Glomerular endothelial cell (primary cell): ENCODE measurements at regions not wholly inside any gene's neighbourhood (a gene's known extent, or its start where the extent isn't known, plus 50 kb on each side); places are given as distances from the start of the nearest gene placed in this dataset.

Experiments
- DNase-seq: peaks from one replicate; pipeline ENCODE4 v3.0.0-alpha.2; 2011; ENCODE audit warnings: low read depth, low spot score; ENCODE audit errors: extremely low read depth

DNA sequence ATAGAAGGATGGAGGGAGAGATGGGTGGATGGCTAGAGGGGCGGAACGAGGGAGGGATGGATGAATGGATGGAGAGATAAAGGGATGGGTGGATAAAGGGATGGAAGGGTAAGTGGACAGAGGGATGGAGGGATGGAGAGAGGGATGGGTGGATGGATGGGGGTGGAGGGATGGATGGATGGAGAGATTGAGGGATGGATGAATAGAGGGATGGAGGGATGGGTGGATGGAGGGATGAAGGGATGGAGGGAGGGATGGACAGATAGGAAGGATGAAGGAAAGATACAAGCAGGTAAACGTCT, 313.3 kb downstream of the UACA start:
- no peak for DNase-seq

DNA sequence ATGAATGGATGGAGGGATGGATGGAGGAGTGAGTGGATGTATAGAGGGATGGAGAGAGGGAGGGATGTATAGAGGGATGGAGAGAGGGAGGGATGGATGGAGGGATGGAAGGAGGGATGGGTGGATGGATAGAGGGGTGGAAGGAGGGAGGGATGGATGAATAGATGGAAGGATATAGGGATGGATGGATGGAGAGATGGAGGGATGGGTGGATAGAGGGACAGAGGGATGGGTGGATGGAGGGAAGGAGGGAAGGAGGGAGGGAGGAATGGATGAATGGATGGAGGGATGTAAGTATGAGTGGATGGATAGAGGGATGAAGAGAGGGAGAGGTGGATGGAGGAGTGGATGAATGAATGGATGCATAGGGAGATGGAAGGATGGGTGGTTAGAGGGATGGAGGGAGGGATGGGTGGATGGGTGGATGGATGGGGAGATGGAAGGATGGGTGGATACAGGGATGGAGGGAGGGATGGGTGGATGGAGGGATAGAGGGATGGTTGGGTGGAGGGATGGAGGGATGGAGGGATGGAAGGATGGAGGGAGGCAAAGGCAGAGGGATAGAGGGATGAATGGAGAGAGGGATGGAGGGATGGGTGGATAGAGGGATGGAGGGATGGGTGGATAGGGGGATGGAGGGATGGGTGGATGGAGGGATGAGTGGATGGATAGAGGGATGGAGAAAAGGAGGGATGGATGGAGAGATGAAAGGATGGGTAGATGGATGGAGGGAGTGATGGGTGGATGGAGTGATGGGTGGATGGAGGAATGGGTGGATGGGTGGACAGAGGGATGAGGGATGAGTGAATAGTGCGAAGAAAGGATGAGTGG, 313.8 kb downstream of the UACA start:
- no peak for DNase-seq

DNA sequence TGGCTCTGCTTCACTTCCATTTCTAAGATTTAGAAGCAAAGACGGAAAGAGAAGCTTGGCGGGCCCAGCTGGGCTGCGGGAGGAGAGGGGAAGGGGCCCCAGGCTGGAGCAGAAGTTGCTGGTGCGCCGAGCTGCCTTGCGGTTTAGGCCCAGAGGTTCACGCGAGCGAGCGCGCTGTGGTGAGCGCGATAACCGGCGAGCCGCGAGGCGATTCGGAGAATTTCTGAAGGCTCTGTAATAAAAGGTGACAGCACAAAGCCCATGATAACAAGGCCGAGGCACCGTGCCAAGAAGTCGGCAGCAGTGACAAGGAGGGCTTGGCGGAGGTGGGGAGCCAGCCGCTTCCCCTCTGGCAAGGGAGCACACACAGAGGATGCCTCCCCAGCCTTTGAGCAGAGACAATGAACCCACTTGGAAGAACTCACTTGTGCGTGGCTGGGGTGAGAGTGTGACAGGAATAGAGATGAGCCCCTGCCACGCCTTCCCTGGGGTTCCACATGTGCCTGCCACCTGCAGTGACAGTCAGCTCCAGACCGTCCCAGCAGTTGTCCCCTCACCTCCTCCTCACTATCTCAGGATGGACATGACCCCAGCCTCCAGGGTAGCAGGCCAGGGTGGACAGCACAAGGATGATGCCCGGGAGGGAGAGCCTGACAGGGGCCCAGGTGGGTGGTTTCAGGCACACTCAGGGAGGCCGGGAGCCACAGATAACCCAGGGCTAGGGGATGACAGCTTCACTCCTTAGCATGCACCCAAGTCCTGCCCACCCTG, 315.2 kb downstream of the UACA start:
- no peak for DNase-seq

DNA sequence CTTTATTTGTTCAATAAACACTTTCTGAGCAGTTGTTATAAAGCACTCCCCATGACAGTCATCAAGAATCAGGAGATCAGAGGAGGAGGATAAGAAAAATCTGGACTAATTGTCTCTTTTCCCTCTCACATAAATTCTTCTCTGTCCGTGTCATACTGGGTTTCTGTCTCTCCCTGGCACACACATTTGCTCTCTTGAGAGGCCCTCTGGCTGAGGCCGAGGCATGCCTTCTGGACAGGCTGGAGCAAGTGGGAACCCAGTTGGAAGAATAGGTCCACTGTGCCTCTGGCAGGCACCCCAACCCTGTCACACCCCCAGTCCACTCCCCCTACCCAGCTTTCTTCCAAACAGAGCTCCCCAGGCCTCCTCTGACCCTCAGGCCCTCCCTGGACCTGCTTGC, 315.8 kb downstream of the UACA start:
- no peak for DNase-seq

DNA sequence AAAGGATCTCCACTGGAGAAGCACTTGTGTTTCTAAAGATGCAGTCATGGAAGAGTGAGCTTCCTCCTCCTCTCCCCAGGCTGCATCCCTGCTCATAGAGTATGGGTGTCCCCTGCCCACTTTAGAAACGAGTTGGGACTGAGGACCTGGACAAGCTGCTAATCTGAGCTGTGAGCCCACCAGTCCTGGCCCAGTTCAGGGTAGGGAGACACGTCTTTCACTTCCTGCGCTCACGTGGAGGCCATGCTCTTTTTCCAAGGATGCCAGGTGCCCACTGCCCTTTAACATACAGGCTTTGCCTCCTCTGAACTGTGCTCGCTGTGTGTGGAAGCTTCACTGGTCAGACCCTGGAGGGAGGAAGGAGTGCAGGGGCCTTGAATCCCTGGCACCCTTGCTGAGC, 316.3 kb downstream of the UACA start:
- DNase-seq = no peak

DNA sequence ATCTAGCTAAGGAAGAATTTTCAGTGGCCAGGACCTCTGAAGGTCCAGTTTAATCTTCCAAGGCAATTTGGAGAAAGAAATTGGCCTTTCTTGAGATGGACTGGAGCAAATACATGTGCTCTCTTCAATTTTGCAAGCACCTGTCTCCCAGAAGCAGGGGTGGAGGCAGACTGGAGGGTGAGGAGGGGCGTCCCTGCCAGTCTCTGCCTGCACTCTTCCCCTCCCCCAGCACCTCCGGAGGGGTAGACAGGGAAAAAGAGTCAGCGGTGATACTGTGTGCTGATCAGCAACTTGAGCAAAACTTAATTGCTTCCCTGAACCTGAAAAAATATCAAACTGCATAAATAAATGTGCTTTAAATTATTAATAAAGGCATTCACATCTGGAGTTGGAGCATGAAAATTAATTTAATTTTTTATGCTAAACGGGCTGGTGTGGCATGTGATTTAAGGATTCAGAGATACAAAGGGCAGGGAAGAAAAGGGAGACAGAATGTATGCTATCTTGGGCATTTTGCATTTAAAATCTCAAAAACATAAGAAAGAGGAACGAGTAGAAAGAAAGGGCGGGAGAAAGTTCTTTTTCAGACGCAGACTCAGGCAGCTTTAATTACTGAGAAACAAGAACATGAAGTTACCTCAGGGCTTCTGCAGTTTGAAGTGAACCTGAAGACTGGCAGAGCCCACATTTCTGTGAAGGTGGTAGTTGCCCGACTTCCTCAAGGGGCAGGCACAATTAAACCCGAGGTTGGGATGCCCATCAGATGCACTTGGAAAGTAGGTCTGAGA, 319.7 kb downstream of the UACA start:
- DNase-seq = no peak

DNA sequence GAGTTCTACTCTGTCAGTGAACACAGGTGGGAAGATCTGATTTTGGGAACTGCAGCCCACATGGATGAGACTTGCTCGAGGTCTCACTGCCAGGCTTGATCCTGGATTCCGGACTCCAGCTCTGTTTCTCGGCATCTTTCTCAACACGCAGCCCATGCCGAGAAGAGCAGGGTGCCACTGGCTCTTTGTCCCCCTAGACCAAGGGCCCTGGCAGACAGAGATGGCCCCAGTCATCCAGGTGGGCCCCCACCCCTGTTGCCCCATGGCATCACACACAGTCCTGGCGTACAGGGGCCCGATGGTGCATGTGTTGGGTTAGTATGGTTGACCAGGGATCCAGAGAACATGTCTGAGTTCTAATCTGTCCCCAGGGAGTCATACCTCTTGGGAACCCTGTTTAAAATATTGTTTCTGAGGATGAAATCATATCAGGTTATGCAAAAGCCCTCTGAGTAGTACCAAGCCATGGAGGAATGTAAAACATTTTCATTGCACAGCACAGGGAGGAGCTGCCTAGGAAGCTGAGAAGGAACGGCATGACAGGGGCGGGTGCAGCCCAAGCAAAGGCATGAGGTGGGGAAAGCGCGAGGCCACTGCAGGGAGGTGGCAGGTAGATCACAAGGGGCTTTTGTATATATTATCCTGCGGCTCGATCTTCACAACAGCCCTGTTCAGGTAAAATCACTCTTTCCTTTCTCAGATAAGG, 320.6 kb downstream of the UACA start:
- DNase-seq = no peak

DNA sequence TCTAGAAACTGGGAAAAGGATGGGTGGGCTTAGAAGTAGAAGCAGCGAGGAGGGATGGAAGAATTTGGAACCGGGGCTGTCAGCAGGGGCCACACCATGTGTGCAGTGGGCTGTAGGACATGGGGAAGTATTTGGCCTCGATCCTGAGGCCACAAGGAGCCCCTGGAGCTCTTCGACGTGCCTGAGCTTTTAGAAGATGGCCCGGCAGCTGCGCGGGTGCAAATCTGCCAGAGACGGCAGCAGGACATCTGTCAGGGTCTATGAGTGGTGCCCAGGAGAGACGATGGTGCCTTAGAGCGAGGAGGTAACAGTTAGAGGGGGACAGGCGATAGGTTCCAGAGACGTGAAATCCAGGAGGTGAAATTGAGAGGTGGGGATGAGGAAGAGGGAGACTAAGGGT, 321.1 kb downstream of the UACA start:
- DNase-seq = no peak

DNA sequence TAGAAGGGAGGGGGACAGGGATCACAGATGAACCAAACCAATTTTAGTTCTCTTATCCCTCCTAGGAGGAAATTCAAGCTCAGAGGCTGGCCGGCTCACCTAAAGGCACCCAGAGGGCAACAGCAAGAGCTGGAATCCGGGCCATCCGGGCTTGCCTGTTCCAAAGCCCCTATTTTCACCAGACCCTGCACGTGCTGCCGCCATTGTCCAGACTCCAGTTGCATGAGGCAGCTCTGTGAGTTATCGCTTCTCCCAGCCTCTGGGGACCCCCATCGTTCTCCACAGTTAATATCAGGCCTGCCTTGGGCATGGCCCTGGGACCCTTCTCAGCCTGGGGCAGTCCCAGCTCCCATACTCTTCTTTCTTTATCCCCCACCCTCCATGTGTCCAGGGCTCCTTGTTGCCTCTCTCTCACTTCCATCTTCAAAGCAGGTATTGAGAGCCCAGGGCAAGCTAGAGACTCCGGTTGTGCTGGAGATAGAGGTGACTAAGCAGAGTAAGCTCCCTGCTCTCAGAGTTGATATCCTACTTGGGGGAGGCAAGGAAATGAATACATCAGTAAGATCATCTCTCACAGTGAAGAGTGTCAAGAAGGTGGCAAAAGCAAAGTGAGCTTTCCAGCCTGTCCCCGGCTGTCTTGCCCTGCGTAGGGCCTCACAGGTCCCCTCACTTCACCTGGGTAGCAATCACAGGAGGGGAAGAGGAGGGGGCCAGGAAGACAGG, 322.8 kb downstream of the UACA start:
- no peak for DNase-seq

DNA sequence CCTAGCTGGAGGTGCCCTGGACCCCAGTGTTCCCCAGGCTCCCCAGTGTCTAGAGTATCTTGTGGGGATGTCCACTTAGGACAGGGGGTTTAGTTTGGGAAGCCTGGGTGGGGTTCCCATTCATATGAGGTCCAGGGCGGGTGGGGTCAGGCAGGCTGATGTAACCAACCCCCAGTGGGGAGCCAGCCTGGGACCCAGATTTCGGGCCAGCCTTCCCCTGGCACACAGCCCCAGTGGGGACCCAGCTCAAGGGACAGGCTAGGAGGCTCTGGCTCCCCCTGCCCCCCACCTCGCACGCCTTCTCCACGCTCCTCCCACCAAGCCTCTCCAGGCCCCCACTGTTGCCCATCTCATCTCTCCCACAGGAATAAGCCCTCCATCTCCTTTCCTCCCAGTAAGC, 323.5 kb downstream of the UACA start:
- no peak for DNase-seq

DNA sequence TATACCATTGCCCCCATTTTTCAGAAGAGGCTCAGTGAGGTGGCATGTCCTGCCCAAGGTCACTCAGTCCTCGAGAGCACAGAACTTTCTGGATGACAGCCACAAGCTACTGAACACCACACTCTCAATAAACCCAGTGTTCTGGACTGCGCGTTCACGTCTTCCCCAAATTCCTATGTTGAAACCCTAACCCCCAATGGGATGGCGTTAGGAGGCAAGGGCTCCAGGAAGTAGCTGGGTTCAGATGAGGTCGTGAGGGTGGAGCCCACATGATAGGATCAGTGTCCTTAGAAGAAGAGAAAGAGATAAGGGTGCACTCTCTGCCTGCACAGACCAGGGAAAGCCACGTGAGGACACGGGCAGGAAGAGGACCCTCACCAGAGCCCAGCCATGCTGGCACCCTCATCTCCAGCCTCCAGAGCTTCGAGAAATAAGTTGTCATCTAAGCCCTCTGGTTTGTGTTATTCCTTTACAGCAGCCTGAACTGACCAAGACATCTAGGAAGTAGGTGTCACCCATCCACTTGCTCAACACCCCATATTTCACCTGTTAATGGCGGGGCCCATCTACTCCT, 324.0 kb downstream of the UACA start:
- no peak for DNase-seq

DNA sequence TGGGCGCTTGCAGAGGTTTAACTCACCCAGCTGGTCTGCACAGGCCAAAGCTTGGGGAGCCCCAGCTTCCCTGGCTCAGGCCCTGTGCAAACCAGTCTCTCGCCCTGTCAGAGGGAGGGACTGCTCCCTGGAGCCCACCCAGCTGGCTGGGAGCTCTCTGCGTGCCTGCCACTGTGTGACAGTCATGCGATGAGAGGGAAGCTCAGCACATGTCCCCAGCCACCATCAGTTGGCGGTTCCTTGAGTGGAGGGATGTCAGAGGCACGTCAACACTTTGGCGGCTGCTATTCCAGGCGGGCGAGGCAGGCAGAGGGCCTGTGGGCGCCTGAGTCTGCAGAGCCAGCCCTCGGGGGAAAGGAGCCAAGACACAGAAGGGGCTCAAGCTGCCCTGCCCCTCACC, 324.6 kb downstream of the UACA start:
- DNase-seq = no peak

DNA sequence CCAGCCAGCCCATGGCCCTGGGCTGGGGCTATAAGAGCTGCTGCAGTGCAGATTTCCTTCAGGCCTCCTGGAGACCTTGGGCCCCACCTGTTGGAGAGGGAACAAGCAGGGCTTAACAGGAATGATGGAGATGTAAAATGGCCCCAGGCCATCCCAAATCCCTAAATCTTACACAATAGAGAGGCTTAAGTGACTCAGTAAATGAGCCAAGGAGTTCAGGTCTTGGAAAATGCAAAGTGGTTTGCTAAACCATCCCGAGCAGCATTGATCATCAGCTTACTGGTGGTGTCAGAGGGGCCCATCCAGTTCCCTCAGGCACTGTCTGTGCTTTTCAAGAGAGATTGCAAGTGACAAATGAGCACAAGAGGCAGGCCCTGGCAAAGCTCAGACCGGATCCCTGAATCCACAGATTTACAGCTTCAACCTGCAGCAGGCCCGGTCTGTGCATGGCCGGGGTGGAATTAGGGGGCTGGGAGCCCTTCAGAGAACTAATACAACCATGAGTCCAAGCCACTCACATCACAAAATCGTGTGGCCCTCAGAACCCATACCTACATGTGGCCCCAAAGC, 325.4 kb downstream of the UACA start:
- DNase-seq = no peak

DNA sequence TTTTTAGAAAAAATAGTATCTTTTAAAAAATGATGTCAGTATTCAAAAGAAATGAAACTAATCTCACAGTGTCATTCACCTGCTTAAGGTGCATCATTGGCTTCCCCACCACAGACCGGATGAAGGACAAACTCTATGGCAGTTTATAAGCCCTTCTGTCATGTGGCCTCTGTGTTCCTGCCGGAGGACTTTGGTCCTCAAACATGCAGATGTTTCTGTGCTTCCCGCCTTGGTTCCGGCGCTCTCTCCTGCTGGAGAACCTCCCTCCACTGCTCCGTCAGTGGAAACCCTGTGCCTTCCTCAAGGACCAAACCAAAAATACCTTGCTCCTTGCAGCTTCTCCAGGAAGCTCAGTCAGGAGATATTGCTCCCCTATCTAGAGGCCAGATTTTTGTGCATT, 326.3 kb downstream of the UACA start:
- no peak for DNase-seq

DNA sequence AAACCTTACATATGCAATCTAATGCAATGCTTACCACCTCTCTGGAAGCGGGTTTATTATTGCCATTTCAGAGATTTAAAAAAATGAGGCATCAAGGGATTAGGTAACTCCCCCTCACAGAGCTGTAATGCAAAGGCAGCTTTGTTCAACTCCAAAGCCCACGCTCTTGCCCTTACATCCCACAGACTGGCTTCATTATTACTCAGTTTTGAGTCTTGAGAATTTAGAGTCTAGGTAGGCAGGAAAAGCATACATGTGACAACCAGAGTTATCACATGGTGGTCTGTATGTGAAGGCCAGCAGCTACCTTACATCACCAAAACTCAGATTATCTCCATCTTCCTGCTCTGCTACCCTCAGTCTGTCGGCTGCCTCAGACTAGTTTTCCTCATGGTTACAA, 326.9 kb downstream of the UACA start:
- DNase-seq = no peak

DNA sequence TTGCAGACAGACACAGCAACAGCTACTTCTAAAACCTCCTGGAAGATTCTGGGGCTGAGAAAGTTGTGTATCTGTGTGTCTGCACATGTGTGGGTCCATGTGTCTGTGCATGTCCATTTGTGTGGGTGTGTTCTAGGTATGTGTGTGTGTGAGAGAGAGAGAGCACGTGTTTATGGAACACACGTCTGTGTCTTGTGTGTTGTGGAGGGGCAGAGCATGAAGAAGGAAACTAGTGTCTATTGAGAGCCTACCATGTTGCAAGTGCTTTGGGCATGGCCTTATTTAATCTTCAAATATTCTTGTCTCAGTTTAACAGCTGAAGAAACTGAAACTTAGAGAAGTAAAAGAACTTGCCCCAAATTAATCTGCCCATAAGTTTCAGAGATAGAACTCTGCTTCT, 327.5 kb downstream of the UACA start:
- no peak for DNase-seq

DNA sequence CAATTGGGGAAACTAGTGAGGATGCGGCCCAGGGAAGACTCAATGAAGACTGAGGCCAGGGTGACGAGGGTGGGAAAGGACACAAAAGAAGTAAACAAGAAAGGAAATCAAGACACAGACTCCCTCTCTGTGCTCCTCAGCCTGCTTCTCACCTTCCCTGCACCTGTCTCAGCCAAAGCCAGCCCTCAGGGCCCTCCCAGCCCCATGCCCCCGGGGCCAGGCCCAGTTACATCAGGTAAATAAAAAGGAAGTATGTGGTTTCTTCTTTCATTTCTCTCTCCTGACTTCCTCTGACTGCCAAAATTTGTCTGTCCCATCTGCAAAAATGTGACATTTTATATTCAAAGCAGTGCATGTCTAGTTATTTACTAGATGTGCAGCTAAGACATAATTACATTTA, 328.0 kb downstream of the UACA start:
- DNase-seq = no peak

DNA sequence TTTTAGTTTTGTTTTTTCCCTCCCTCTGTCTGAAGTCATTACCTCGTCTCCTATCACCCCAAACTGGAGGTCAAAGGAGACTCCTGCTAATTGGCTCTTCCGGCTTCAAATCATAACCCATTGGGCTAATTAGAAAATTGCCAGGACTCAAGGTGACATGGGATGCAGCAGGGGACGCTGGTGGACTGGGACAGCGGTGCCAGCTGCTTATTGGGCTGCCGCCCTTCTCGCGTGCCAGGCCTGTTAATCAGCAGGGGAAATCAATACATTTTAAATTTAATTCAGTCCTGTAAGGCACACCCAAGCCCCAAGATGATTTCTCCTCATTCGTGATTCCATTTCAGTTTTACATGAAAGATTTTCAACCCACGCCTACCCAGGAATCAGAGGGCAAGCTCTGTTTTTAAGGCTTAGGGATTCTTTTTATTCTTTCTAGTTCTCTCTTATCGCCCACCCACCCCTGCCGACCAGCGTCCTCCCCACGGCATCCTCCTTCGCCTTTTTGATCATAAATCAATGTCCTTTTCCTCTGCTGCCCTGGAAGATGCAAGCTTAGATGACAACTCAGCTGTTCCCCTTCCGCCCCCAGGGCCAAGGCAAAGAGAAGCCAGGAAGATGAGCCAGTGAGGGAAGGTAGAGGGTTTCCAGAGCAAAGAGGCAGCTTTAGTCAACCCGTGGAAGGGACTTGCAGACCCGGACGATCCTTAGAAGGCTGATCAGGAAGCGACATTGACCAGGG, 329.6 kb downstream of the UACA start:
- DNase-seq = no peak

DNA sequence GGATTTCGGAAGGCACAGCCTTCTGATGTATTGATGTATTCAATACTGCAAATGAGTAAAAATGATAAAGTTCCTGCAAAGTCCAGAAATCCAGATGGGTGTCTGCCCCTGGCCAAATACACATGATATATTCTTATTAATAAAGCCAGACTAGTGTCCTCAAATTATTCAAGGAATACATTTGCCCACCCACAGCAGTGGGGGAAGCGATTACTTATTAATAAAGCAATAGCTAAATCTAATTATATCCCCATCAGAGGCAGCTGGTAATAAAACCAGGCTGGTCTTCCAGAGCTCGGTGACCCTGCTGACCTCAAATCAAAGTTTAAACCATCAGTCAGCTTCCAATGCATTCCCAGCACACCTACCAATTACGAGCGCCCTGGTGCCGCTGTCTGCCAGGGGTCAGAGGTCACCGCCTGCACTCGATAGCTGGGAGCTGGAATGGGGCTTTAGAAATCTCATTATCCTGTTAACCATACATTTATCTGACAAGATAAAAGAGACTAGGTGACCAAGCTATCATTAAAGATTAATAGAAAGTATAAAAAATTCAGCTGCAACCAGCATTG, 330.3 kb downstream of the UACA start:
- no peak for DNase-seq
